ENCODE measurements at regions not wholly inside any gene's neighbourhood (a gene's known extent, or its start where the extent isn't known, plus 50 kb on each side); places are given as distances from the start of the nearest gene placed in this dataset.
"Not testable (repeated sequence)": the region's sequence is repeated elsewhere in the genome, so short reads cannot be mapped to it uniquely, and the experiment has no call there.

GRCh38 chr5:7265776-7266175 is 130.2 kb upstream of the ADCY2 start:
- DNase-seq (ENCODE audit: low read depth in 2 of 3, low spot score in 2 of 3): not testable (repeated sequence)

- not testable (repeated sequence) for DNase-seq (ENCODE audit: low read depth in 2 of 3, low spot score in 2 of 3)
Measured at GRCh38 chr5:7268722-7269121, 127.2 kb upstream of the ADCY2 start.

GRCh38 chr5:7269591-7270274 is 126.2 kb upstream of the ADCY2 start:
- no peak for DNase-seq (ENCODE audit: low read depth in 2 of 3, low spot score in 2 of 3)

- no peak for DNase-seq (ENCODE audit: low read depth in 2 of 3, low spot score in 2 of 3)
Measured at GRCh38 chr5:7271435-7272084, 124.4 kb upstream of the ADCY2 start.

GRCh38 chr5:7272408-7272965 is 123.5 kb upstream of the ADCY2 start:
- no peak for DNase-seq (ENCODE audit: low read depth in 2 of 3, low spot score in 2 of 3)

GRCh38 chr5:7274203-7274602 is 121.7 kb upstream of the ADCY2 start:
- no peak for DNase-seq (ENCODE audit: low read depth in 2 of 3, low spot score in 2 of 3)

GRCh38 chr5:7289634-7290033 is 106.3 kb upstream of the ADCY2 start:
- DNase-seq (ENCODE audit: low read depth in 2 of 3, low spot score in 2 of 3): not testable (repeated sequence)

- not testable (repeated sequence) for DNase-seq (ENCODE audit: low read depth in 2 of 3, low spot score in 2 of 3)
Measured at GRCh38 chr5:7297821-7298220, 98.1 kb upstream of the ADCY2 start.

GRCh38 chr5:7299731-7300130 is 96.2 kb upstream of the ADCY2 start:
- not testable (repeated sequence) for DNase-seq (ENCODE audit: low read depth in 2 of 3, low spot score in 2 of 3)

GRCh38 chr5:7305000-7305674 is 90.8 kb upstream of the ADCY2 start:
- DNase-seq (ENCODE audit: low read depth in 2 of 3, low spot score in 2 of 3): not testable (repeated sequence)

GRCh38 chr5:7306556-7306955 is 89.4 kb upstream of the ADCY2 start:
- DNase-seq (ENCODE audit: low read depth in 2 of 3, low spot score in 2 of 3): peak in 2 of 3 donors; percentile 15 to 20

GRCh38 chr5:7307709-7308108 is 88.2 kb upstream of the ADCY2 start:
- not testable (repeated sequence) for DNase-seq (ENCODE audit: low read depth in 2 of 3, low spot score in 2 of 3)

- DNase-seq (ENCODE audit: low read depth in 2 of 3, low spot score in 2 of 3): not testable (repeated sequence)
Measured at GRCh38 chr5:7309715-7310114, 86.2 kb upstream of the ADCY2 start.

- DNase-seq (ENCODE audit: low read depth in 2 of 3, low spot score in 2 of 3): not testable (repeated sequence)
Measured at GRCh38 chr5:7310656-7311055, 85.3 kb upstream of the ADCY2 start.

GRCh38 chr5:7315118-7315517 is 80.8 kb upstream of the ADCY2 start:
- DNase-seq (ENCODE audit: low read depth in 2 of 3, low spot score in 2 of 3): no peak

- no peak for DNase-seq (ENCODE audit: low read depth in 2 of 3, low spot score in 2 of 3)
Measured at GRCh38 chr5:7317751-7318150, 78.2 kb upstream of the ADCY2 start.

GRCh38 chr5:7320701-7321301 is 75.1 kb upstream of the ADCY2 start:
- DNase-seq (ENCODE audit: low read depth in 2 of 3, low spot score in 2 of 3): no peak

GRCh38 chr5:7321724-7322123 is 74.2 kb upstream of the ADCY2 start:
- no peak for DNase-seq (ENCODE audit: low read depth in 2 of 3, low spot score in 2 of 3)

GRCh38 chr5:7324919-7325318 is 71.0 kb upstream of the ADCY2 start:
- no peak for DNase-seq (ENCODE audit: low read depth in 2 of 3, low spot score in 2 of 3)

GRCh38 chr5:7325975-7326913 is 69.7 kb upstream of the ADCY2 start:
- peak in 1 of 3 donors; percentile 5 for DNase-seq (ENCODE audit: low read depth in 2 of 3, low spot score in 2 of 3)

Data from hematopoietic multipotent progenitor cell (in vitro differentiated cells).